CD14-positive monocyte (primary cell): ENCODE measurements at regions not wholly inside any gene's neighbourhood (a gene's known extent, or its start where the extent isn't known, plus 50 kb on each side); places are given as distances from the start of the nearest gene placed in this dataset.

Source experiments
- DNase-seq, 3 donors: peaks; one replicate each; pipeline ENCODE4 v3.0.0-alpha.2; 2011 to 2022
- H2AFZ ChIP-seq: 2 replicates; pipeline ENCODE4 v1.6.0; 2012; ENCODE audit warnings: mild to moderate bottlenecking, low read depth, low read length, inconsistent platforms; ENCODE audit not compliant: insufficient read depth, poor library complexity, severe bottlenecking
- H3K27ac ChIP-seq, 2 donors: 1 replicate in 1 of 2; 2 replicates in 1 of 2; pipeline ENCODE4 v1.5.1; 2012 to 2013; ENCODE audit warnings: low read length in 2 of 2, control low read depth in 1 of 2, inconsistent platforms in 1 of 2, low read depth in 1 of 2, mild to moderate bottlenecking in 1 of 2
- H3K27me3 ChIP-seq, 2 donors: one replicate each; pipeline versions ENCODE4 v1.6.0 to v1.6.1; 2011 to 2013; ENCODE audit warnings: low read length in 2 of 2; ENCODE audit not compliant: control insufficient read depth in 2 of 2, insufficient read depth in 2 of 2
- H3K36me3 ChIP-seq, 2 donors: replicated peaks in 1 of 2; 1 replicate in 1 of 2; 2 replicates in 1 of 2; pipeline versions ENCODE4 v1.5.1 to v1.6.1; 2012 to 2013; ENCODE audit warnings: low read length in 2 of 2, control low read depth in 1 of 2, inconsistent platforms in 1 of 2, mild to moderate bottlenecking in 1 of 2; ENCODE audit not compliant: insufficient read depth in 2 of 2, control insufficient read depth in 1 of 2
- H3K4me1 ChIP-seq, 2 donors: 1 replicate in 1 of 2; 2 replicates in 1 of 2; pipeline versions ENCODE4 v1.5.1 to v1.6.1; 2012 to 2013; ENCODE audit warnings: low read length in 2 of 2, control low read depth in 1 of 2, inconsistent platforms in 1 of 2, mild to moderate bottlenecking in 1 of 2, moderate library complexity in 1 of 2; ENCODE audit not compliant: insufficient read depth in 2 of 2, control insufficient read depth in 1 of 2
- H3K4me2 ChIP-seq: replicated peaks from 2 replicates; pipeline ENCODE3; 2012; ENCODE audit warnings: low read length, moderate library complexity, mild to moderate bottlenecking; ENCODE audit not compliant: poor library complexity, severe bottlenecking; ENCODE audit errors: extremely low read depth
- H3K4me3 ChIP-seq, 3 experiments: fragments of 200-600 bp in 1 of 3; sonication (generic) in 1 of 3; replicated peaks in 1 of 3; 1 replicate in 2 of 3; 2 replicates in 1 of 3; pipeline ENCODE4 v1.5.1; 2011 to 2013; ENCODE audit warnings: low read length in 3 of 3, mild to moderate bottlenecking in 3 of 3, control low read depth in 2 of 3, low read depth in 2 of 3, inconsistent platforms in 1 of 3, moderate library complexity in 1 of 3
- H3K79me2 ChIP-seq: 2 replicates; pipeline ENCODE4 v1.6.0; 2012; ENCODE audit warnings: mild to moderate bottlenecking, control low read depth, inconsistent platforms, low read length, moderate library complexity; ENCODE audit not compliant: insufficient read depth
- H3K9ac ChIP-seq: 2 replicates; pipeline ENCODE4 v1.6.0; 2017; ENCODE audit warnings: low read length, mild to moderate bottlenecking; ENCODE audit not compliant: insufficient read depth, poor library complexity, severe bottlenecking
- H3K9me3 ChIP-seq, 2 donors: replicated peaks in 1 of 2; 1 replicate in 1 of 2; 2 replicates in 1 of 2; pipeline versions ENCODE4 v1.5.1 to v1.6.1; 2012 to 2013; ENCODE audit warnings: low read length in 2 of 2, control low read depth in 1 of 2; ENCODE audit not compliant: control insufficient read depth in 1 of 2, insufficient read depth in 1 of 2
- H4K20me1 ChIP-seq: 2 replicates; pipeline ENCODE4 v1.6.0; 2012; ENCODE audit warnings: mild to moderate bottlenecking, low read length, control low read depth, moderate library complexity; ENCODE audit not compliant: insufficient read depth
- H3K27ac Mint-ChIP-seq, 7 donors: one replicate each; pipeline ENCODE4 v1.8.0; 2020; ENCODE audit warnings: mild to moderate bottlenecking in 7 of 7, mixed read lengths in 7 of 7, moderate library complexity in 6 of 7, inconsistent platforms in 2 of 7
- H3K27me3 Mint-ChIP-seq, 3 donors: one replicate each; pipeline ENCODE4 v1.8.0; 2021 to 2022; ENCODE audit warnings: low read depth in 3 of 3, mild to moderate bottlenecking in 3 of 3, mixed read lengths in 3 of 3, moderate library complexity in 3 of 3, inconsistent platforms in 1 of 3
- H3K36me3 Mint-ChIP-seq, 2 donors: one replicate each; pipeline ENCODE4 v1.8.0; 2020; ENCODE audit warnings: mixed read lengths in 2 of 2, inconsistent platforms in 1 of 2, mild to moderate bottlenecking in 1 of 2
- H3K4me1 Mint-ChIP-seq: one replicate; pipeline ENCODE4 v1.8.0; 2020; ENCODE audit warnings: mild to moderate bottlenecking, mixed read lengths
- H3K4me3 Mint-ChIP-seq, 2 donors: one replicate each; pipeline ENCODE4 v1.8.0; 2020; ENCODE audit warnings: mild to moderate bottlenecking in 2 of 2, mixed read lengths in 2 of 2, moderate library complexity in 1 of 2
- H3K9me3 Mint-ChIP-seq, 7 donors: one replicate each; pipeline ENCODE4 v1.8.0; 2020 to 2022; ENCODE audit warnings: mixed read lengths in 7 of 7, mild to moderate bottlenecking in 6 of 7, moderate library complexity in 6 of 7, inconsistent platforms in 2 of 7
- WGBS: methylation state at CpG from one replicate; pipeline ENCODE4 v1.1.5; 2013; ENCODE audit warnings: missing lambda C conversion rate; ENCODE audit not compliant: insufficient coverage; 5-methylcytosine and 5-hydroxymethylcytosine counted together
- intact Hi-C, 2 donors: fragments of 100-400 bp; cut with micrococcal nuclease; formaldehyde crosslinking; loops; one replicate each; pipeline versions ENCODE4 v1.15.0 to v1.15.1; 2023
- TF ChIP-seq, protein P1 (sequence below): fragments of 200-600 bp; IDR thresholded peaks from one replicate; pipeline ENCODE4 v1.8.0; 2022; ENCODE audit warnings: antibody characterized with exemption, mild to moderate bottlenecking

DNA sequence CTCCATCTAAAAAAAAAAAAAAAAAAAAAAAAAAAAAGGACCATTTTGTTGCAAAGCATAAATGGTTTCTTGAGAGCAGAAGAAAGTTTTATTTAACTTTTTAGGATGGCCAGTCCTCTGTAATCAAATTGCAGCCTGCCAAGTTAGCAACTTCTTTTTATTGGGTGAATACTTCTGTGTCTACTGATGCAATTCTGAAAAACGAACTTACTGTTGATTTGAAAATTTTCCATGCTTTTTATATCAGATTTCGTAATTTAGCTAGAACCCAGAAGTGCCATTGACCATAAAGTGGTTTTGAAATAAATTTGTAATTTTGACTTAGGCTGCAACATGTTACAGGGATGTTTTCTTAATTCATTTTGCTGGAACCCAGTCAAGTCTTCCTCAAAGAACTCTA lies 269.1 kb upstream of the ACTBL2 start:
- no peaks in the 10 kb centered on the region for H3K36me3 ChIP-seq
- H3K4me3 Mint-ChIP-seq: no peak overlapping the region

DNA sequence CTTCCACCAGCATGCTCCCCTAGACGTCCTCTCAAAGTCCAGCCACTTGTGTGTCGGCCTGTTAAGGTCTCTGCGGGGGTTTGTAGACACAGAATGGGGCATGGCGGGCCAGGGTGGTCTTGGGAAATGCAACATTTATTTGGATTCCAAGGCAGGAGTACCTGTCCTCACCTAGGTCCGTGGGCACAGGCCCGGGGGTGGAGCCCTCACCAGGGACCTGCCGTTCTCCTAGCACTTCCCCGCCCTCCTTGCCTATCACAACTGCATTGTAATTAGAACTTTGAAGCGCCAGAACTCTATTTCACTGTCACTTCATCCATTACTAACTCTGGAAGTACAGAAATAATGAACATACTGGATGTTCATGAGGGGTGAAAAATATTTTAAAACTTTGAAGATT lies 268.3 kb upstream of the ACTBL2 start:
- no peaks in the 10 kb centered on the region for H3K79me2 ChIP-seq
- Mint-ChIP-seq H3K4me3 (no peak overlapping the region), H3K4me1 (no peaks in the 10 kb centered on the region), H3K27ac (no peak overlapping the region), H3K27me3 (no peaks in the 10 kb centered on the region), H3K9me3 (peaks cover 0 to 5% (median 0%) of the 10 kb centered on the region in 7 donors), H3K36me3 (no peaks in the 10 kb centered on the region)
- no peak overlapping the region for H3K4me2 ChIP-seq
- no peak overlapping the region for H3K27ac ChIP-seq
- no peak for DNase-seq
- no peaks in the 10 kb centered on the region for H3K36me3 ChIP-seq
- no peaks in the 10 kb centered on the region for H3K27me3 ChIP-seq
- intact Hi-C loops: no loop called here
- TF ChIP-seq, protein P1, sequence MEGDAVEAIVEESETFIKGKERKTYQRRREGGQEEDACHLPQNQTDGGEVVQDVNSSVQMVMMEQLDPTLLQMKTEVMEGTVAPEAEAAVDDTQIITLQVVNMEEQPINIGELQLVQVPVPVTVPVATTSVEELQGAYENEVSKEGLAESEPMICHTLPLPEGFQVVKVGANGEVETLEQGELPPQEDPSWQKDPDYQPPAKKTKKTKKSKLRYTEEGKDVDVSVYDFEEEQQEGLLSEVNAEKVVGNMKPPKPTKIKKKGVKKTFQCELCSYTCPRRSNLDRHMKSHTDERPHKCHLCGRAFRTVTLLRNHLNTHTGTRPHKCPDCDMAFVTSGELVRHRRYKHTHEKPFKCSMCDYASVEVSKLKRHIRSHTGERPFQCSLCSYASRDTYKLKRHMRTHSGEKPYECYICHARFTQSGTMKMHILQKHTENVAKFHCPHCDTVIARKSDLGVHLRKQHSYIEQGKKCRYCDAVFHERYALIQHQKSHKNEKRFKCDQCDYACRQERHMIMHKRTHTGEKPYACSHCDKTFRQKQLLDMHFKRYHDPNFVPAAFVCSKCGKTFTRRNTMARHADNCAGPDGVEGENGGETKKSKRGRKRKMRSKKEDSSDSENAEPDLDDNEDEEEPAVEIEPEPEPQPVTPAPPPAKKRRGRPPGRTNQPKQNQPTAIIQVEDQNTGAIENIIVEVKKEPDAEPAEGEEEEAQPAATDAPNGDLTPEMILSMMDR: no peak
- H3K4me1 ChIP-seq: no peaks in the 10 kb centered on the region
- 98% methylated on average over 7 of the region's 9 CpGs for WGBS
- H4K20me1 ChIP-seq: no peaks in the 10 kb centered on the region
- H3K9ac ChIP-seq: no peak overlapping the region
- no peak overlapping the region for H2AFZ ChIP-seq
- no peak overlapping the region for H3K4me3 ChIP-seq
- H3K9me3 ChIP-seq: peaks cover 0 to 4% of the 10 kb centered on the region in 2 donors

More for the DNA sequence above, 269.1 kb upstream of the ACTBL2 start:
- no peak for DNase-seq
- Mint-ChIP-seq H3K36me3 (no peaks in the 10 kb centered on the region), H3K4me1 (no peaks in the 10 kb centered on the region), H3K27ac (no peak overlapping the region), H3K9me3 (peaks cover 0 to 5% (median 0%) of the 10 kb centered on the region in 7 donors), H3K27me3 (no peaks in the 10 kb centered on the region)
- H4K20me1 ChIP-seq: no peaks in the 10 kb centered on the region
- H3K27ac ChIP-seq: no peak overlapping the region
- no peaks in the 10 kb centered on the region for H3K4me1 ChIP-seq
- H3K4me3 ChIP-seq: no peak overlapping the region
- WGBS: no CpG with 5 or more reads among the region's 2 CpGs
- TF ChIP-seq, protein P1: no peak
- no peak overlapping the region for H2AFZ ChIP-seq
- no peaks in the 10 kb centered on the region for H3K79me2 ChIP-seq
- no peaks in the 10 kb centered on the region for H3K27me3 ChIP-seq
- peaks cover 0 to 4% of the 10 kb centered on the region in 2 donors for H3K9me3 ChIP-seq
- intact Hi-C loops: no loop called here
- H3K9ac ChIP-seq: no peak overlapping the region
- no peak overlapping the region for H3K4me2 ChIP-seq
